Loucy (cell line): ENCODE measurements at regions not wholly inside any gene's neighbourhood (a gene's known extent, or its start where the extent isn't known, plus 50 kb on each side); places are given as distances from the start of the nearest gene placed in this dataset.

Experiments used
- H2AFZ ChIP-seq: fragments of 200-600 bp; sonication (generic); 2 replicates; pipeline ENCODE4 v1.6.0; 2016; ENCODE audit warnings: antibody characterized with exemption, mild to moderate bottlenecking, low read length, moderate library complexity
- H3F3A ChIP-seq: fragments of 200-600 bp; 2 replicates; pipeline ENCODE4 v1.6.0; 2016; ENCODE audit warnings: antibody characterized with exemption, low read depth, mild to moderate bottlenecking
- H3K27me3 ChIP-seq: fragments of 200-600 bp; sonication (generic); 2 replicates; pipeline ENCODE4 v1.6.1; 2014; ENCODE audit warnings: low read length, mild to moderate bottlenecking; ENCODE audit not compliant: insufficient read depth, poor library complexity, severe bottlenecking
- H3K36me3 ChIP-seq: fragments of 200-600 bp; sonication (generic); 2 replicates; pipeline ENCODE4 v1.6.1; 2016; ENCODE audit warnings: low read length; ENCODE audit not compliant: insufficient read depth
- H3K4me1 ChIP-seq: fragments of 200-600 bp; sonication (generic); 2 replicates; pipeline ENCODE4 v1.5.1; 2014; ENCODE audit warnings: low read length, mild to moderate bottlenecking; ENCODE audit not compliant: insufficient read depth, poor library complexity, severe bottlenecking
- H3K4me2 ChIP-seq: fragments of 200-600 bp; sonication (generic); 2 replicates; pipeline ENCODE4 v1.6.0; 2014; ENCODE audit warnings: antibody characterized with exemption, low read length, low read depth, mild to moderate bottlenecking; ENCODE audit not compliant: poor library complexity, severe bottlenecking
- H3K4me3 ChIP-seq: fragments of 200-600 bp; sonication (generic); 2 replicates; pipeline ENCODE4 v1.5.1; 2014; ENCODE audit warnings: low read length, mild to moderate bottlenecking, mixed read lengths; ENCODE audit not compliant: poor library complexity, severe bottlenecking
- H3K79me2 ChIP-seq: fragments of 200-600 bp; sonication (generic); 2 replicates; pipeline ENCODE4 v1.6.1; 2014; ENCODE audit warnings: low read length; ENCODE audit not compliant: insufficient read depth
- H3K9ac ChIP-seq: fragments of 200-600 bp; sonication (generic); 2 replicates; pipeline ENCODE4 v1.6.0; 2014; ENCODE audit warnings: mild to moderate bottlenecking, low read depth, low read length, moderate library complexity; ENCODE audit not compliant: poor library complexity, severe bottlenecking
- H3K9me2 ChIP-seq: fragments of 200-600 bp; sonication (generic); replicated peaks from 2 replicates; pipeline ENCODE4 v1.6.1; 2016; ENCODE audit warnings: low read depth, low read length, mixed read lengths
- H3K9me3 ChIP-seq: fragments of 200-600 bp; sonication (generic); 2 replicates; pipeline ENCODE4 v1.6.1; 2014; ENCODE audit warnings: mild to moderate bottlenecking, antibody characterized with exemption, low read length, low read depth; ENCODE audit not compliant: insufficient read depth
- H4K20me1 ChIP-seq: fragments of 200-600 bp; sonication (generic); 2 replicates; pipeline ENCODE4 v1.6.0; 2014; ENCODE audit warnings: antibody characterized with exemption, low read length, mild to moderate bottlenecking; ENCODE audit not compliant: insufficient read depth, poor library complexity, severe bottlenecking
- EZH2phosphoT487 ChIP-seq: fragments of 200-600 bp; IDR thresholded peaks from 2 replicates; pipeline ENCODE4 v1.6.1; 2018; ENCODE audit warnings: antibody characterized with exemption, mild to moderate bottlenecking, moderate library complexity, borderline replicate concordance
- TF ChIP-seq, protein P1 (sequence below): fragments of 200-600 bp; sonication (generic); conservative IDR thresholded peaks from 2 replicates; pipeline ENCODE4 v1.5.1; 2014; ENCODE audit warnings: mild to moderate bottlenecking, antibody characterized with exemption, low read length

DNA sequence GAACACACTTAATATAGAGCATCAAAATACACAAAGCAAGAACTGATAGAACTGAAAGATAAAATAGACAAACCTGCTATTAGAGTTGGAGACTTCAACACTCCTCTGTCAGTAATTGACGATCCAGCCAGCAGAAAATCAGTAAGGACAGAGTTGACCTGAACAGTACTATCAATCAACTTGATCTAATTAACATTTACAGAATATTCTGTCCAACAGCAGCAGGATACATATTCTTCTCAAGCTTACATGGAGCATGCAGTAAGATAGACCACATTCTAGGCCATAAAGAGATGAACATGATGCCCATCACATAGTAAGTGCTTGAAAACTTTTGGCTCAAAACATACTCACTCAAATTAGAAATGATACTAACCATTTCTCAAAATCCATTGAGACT lies 196.7 kb upstream of the KLF3 start:
- Histone ChIP-seq H3K79me2 (no peaks in the 10 kb centered on the region), H3K4me2 (no peak overlapping the region), H3K4me3 (no peak overlapping the region), H3K4me1 (no peaks in the 10 kb centered on the region), H3F3A (no peaks in the 10 kb centered on the region), H3K9me2 (no peaks in the 10 kb centered on the region), H3K9ac (no peak overlapping the region), H4K20me1 (no peaks in the 10 kb centered on the region), H3K9me3 (no peaks in the 10 kb centered on the region), H3K27me3 (no peaks in the 10 kb centered on the region), H2AFZ (no peak overlapping the region), H3K36me3 (no peaks in the 10 kb centered on the region)
- TF ChIP-seq, protein P1, sequence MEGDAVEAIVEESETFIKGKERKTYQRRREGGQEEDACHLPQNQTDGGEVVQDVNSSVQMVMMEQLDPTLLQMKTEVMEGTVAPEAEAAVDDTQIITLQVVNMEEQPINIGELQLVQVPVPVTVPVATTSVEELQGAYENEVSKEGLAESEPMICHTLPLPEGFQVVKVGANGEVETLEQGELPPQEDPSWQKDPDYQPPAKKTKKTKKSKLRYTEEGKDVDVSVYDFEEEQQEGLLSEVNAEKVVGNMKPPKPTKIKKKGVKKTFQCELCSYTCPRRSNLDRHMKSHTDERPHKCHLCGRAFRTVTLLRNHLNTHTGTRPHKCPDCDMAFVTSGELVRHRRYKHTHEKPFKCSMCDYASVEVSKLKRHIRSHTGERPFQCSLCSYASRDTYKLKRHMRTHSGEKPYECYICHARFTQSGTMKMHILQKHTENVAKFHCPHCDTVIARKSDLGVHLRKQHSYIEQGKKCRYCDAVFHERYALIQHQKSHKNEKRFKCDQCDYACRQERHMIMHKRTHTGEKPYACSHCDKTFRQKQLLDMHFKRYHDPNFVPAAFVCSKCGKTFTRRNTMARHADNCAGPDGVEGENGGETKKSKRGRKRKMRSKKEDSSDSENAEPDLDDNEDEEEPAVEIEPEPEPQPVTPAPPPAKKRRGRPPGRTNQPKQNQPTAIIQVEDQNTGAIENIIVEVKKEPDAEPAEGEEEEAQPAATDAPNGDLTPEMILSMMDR, result no peak
- TF ChIP-seq EZH2phosphoT487, result no peak

- Histone ChIP-seq H3K36me3 (no peaks in the 10 kb centered on the region), H3K4me1 (no peaks in the 10 kb centered on the region), H3K9me3 (no peaks in the 10 kb centered on the region), H3K4me2 (no peak overlapping the region), H3F3A (no peaks in the 10 kb centered on the region), H3K9ac (no peak overlapping the region), H3K79me2 (no peaks in the 10 kb centered on the region), H3K4me3 (no peak overlapping the region), H3K27me3 (no peaks in the 10 kb centered on the region), H3K9me2 (no peaks in the 10 kb centered on the region), H4K20me1 (no peaks in the 10 kb centered on the region), H2AFZ (no peak overlapping the region)
- no peak for TF ChIP-seq EZH2phosphoT487
- TF ChIP-seq, protein P1, result no peak
Observed at GRCh38 chr4:38468339-38468866, 195.6 kb upstream of the KLF3 start.

DNA sequence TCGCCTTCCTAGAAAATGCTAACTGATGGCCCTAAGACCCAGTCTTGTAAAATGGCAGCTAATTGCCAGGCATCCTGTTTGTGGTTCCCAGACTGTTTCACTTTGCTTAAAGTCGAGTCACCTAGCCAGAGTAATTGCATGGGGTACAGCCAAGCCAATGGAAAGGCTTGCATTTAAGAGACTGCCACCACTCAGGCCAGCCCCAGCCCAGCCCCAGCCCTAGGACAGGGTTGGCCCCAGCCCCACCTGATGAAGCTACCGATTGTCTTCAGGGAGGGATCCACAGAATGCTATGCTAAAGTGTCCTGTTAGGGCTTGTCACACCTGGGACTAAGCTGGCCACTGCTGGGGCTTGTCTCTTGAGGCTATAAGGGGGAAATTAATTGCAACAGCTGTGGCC lies 194.6 kb upstream of the KLF3 start:
- TF ChIP-seq, protein P1, result no peak
- no peak for TF ChIP-seq EZH2phosphoT487
- no peak overlapping the region for H3K9ac ChIP-seq
- no peaks in the 10 kb centered on the region for H3K4me1 ChIP-seq
- no peaks in the 10 kb centered on the region for H3F3A ChIP-seq
- H3K4me2 ChIP-seq, result no peak overlapping the region
- H3K36me3 ChIP-seq, result no peaks in the 10 kb centered on the region
- H3K4me3 ChIP-seq, result no peak overlapping the region
- H3K9me2 ChIP-seq, result no peaks in the 10 kb centered on the region
- no peaks in the 10 kb centered on the region for H3K27me3 ChIP-seq
- H3K9me3 ChIP-seq, result no peaks in the 10 kb centered on the region
- no peaks in the 10 kb centered on the region for H3K79me2 ChIP-seq
- no peak overlapping the region for H2AFZ ChIP-seq
- H4K20me1 ChIP-seq, result no peaks in the 10 kb centered on the region
